HG03097 (cell line): ENCODE measurements at regions not wholly inside any gene's neighbourhood (a gene's known extent, or its start where the extent isn't known, plus 50 kb on each side); places are given as distances from the start of the nearest gene placed in this dataset.
"Not testable (repeated sequence)": the region's sequence is repeated elsewhere in the genome, so short reads cannot be mapped to it uniquely, and the experiment has no call there.

Source experiments
- ATAC-seq: cut with Tn5 transposase; IDR thresholded peaks from one replicate; pipeline ENCODE4 v1.9.1; 2021; ENCODE audit not compliant: unreplicated experiment, low FRiP score

DNA sequence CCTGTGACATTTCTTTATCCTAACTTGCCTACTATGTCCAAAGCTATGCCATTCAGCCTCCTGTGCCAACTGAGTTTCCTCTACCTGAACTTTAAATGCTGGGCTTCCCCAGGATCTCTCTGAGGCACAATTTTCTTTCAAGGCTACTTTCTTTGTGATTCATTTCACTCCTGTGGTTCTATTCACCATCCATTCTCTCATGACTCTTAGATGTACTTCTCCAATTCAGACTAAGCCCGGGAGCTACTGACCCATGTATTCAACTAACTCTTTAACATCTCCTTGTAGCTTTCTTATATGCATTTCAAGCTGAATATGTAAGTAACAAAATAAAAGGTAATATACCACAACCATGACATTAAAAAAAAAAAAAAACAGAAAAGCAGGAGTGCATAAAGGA, 738.9 kb upstream of the USP15 start:
- no peak for ATAC-seq

DNA sequence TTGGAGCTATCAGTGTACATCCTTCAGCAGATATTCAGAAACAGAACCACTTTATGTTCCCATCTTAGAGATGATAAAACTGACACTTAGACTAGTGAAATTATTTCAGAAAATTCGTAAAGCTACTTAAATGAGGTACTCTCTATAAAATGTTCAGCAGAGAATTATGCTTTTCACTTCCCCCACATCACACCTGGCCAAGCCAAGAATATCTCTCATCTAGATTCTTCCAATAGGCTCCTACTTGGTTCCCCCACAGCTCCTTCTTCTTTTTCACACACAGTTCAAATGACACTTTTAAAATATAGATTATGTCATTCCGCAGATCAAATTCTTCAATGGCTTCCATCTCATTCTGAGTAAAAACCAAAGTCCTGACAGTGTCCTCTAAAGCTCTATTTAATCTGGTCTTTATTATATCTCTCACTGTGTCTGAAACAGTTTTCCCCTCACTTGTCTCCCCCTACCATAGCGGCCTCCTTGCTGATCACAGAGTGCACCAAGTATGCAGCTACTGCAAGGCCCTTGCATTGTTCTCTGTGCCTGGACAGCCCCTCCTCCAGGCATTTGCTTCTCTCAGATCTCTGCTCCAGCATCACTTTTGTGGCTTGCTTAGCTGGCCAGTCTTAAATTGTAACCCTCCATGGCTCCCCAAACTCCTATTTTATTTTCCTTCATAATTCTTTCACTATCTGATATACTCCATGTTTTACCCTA, 736.8 kb upstream of the USP15 start:
- ATAC-seq, result no peak

DNA sequence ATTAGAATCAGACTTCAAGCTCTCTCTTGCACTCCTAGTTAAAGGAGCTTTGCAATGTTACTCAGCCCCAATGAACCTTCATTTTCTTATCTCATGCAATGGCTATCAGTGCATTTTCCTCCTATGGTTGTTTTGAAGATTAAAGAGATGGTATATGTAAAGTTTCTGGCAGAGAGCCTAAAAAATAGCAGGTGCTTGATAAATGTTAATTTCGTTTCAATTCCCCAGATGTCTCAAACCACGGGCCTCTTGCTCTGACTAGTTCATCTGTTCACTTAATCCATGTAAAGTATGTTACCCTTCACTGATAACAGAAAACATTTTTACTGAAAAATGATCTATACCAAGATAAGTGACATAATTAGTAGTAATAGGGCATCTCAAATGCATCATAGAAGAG, 735.4 kb upstream of the USP15 start:
- ATAC-seq, result no peak

DNA sequence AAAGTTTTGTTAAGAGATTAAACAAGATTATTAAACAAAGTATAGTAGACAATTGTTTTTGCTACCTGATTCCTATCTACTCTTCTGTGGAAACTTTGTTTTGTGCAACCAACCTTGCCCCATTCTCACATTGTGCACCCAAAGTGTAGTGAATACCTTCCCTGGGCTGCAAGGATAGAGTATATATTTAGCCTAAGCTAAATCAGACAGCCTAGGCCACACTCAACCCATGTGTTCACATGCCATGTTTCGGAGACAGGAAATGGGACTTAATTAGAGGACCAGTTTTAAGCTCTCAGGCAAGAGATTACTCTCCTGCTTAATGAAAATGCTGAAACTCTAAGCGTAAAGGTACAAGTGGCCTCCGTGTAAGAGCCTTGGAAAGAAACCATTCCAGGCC, 734.9 kb upstream of the USP15 start:
- no peak for ATAC-seq

DNA sequence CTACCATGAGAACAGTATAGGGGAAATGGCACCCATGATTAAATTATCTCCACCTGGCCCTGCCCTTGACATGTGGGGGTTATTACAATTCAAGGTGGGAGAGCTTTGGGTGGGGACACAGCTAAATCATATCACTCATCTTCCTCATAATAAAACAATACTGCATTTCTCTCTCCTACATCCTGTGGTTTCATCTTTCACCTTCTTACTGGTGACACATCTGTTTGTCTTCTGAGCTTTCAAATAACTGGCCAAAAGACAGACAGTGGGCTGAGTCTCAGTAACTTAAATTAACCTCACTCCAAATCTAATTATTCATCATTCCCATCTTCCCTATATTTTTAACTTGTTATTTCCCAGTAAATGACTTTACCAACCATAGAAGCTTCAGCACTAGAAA, 729.7 kb upstream of the USP15 start:
- ATAC-seq, result no peak

GRCh38 chr12:61531195-61531594, 729.0 kb upstream of the USP15 start:
- no peak for ATAC-seq

DNA sequence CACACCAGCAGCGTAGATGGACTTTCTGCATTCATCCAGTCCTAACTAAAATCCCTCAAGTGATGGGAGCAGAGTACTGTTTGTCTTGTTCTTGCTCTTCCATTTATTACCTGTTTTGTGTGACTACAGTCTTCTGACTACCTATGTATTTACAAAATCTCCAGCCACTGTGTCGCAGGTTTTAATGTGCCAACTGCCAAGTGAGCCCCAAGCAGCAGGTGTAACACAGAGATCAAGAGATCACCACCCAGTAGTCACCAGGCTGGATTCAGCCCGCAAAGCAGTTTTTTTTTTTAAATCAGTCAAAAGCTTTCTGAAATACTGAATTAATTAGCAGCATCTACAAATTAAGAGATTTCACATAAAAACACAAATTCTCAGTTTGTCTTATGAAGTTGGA, 724.1 kb upstream of the USP15 start:
- ATAC-seq, result no peak

DNA sequence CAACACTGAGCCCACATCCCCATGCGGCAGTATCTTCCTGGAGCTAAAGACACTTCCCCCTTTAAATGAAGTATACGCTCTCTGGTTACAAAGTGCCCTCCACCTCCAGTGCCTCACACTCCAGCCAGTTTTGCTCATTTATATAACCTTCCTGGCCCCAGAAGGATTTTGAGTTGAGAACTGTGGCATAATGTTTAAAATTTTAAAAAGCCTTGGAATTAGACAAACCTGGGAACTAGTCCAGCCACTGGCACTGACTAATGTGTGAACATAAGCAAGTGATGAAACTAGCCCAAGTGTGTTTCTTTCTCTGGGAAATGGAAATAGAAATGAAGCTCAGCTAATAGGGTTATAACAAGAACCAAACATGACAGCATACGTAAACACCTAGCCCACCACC, 723.7 kb upstream of the USP15 start:
- ATAC-seq, result no peak

GRCh38 chr12:61538951-61539350, 721.3 kb upstream of the USP15 start:
- ATAC-seq, result no peak

GRCh38 chr12:61542551-61542950, 717.7 kb upstream of the USP15 start:
- ATAC-seq, result no peak

GRCh38 chr12:61546296-61546695, 713.9 kb upstream of the USP15 start:
- ATAC-seq, result no peak

- ATAC-seq, result no peak
These were observed 707.1 kb upstream of the USP15 start for GRCh38 chr12:61553091-61553490.

DNA sequence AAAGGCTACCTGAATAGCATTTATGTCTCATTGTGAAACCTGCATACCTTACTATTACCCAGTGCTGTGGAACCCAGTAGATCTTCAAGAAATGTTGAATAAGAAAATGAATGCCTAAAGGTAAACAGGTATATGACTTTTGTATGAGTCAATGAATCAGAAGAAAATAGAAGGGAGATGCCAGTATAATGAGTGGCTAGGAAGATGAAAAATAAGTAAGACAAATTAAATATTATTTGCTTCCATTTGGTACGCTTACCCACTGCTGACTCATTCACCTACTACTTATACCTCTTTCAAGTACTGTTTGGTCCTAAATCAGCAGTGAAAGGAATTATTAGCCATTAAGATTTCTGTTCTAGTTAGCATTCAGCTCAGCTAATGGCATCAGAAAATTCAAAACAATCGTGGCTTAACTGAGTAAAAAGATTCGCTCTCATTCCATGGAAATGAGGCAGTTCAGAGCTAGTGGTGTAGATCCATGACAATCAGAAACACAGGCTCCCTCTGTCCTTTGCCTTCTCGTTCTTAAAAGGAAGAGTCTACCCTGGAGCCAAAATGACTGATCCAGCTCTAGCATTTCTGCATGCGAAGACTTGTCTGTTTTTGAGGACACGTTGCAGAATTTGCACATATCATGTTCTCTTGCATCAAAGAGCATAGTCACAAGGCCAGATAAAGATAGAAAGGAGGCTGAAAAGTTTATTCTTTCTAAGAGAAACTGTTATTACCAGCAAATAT, 705.8 kb upstream of the USP15 start:
- ATAC-seq, result no peak

GRCh38 chr12:61563665-61564450, 696.3 kb upstream of the USP15 start:
- ATAC-seq, result no peak

DNA sequence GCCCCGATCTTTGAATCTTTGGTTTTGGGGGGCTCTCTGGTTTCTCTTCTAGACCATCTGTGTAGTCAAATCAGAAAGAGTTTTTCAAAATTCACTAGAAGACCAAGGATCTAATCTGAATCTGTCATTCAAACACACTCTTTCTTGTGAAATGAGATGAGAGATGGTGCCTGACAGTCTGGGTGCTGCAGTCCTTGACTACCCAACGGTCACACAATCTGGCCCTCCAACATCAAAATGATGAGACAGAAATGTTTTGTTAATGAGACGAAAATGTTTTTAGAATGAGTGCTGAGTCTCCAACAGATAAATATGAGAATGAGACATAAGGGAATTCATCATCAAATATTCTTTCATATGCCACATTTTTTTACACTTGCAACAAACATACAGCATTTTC, 695.7 kb upstream of the USP15 start:
- ATAC-seq, result no peak

GRCh38 chr12:61566183-61566582, 694.0 kb upstream of the USP15 start:
- no peak for ATAC-seq

DNA sequence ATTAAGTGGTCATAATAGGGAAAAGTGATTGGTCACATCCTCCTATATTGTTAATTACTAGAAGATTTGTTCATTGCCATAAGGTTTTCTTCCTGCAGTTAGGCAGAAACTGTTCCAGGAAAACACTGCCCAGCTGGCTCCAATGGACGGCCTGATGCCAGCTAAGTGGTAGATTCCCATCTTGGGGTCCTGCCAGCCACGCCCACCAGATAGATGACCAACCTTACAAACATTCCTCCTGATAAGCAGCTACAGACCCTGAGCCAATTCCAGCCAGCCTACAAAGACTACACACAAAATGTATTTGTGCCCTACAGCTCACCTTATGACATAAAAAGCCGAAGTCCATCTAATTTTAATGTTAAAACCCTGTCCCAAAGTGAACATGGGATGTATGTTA, 685.9 kb upstream of the USP15 start:
- no peak for ATAC-seq

DNA sequence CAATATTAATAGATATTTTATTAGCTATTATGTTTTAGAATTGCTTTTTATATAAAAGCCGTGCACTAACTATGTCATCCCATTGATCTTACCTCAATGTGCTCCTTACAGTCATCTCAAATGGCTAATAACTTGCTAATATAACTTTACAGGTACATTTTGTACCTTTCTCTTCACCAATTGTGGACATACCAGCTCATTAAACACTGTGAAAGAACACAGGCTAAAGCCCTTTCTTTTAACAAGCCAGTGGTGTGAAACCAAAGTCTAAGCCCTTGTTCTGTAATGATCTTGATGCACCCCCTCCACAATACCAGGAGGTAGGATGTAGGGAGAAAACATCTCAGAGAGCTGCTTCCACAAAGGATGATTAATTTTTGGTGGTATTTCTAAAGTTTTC, 675.3 kb upstream of the USP15 start:
- no peak for ATAC-seq

DNA sequence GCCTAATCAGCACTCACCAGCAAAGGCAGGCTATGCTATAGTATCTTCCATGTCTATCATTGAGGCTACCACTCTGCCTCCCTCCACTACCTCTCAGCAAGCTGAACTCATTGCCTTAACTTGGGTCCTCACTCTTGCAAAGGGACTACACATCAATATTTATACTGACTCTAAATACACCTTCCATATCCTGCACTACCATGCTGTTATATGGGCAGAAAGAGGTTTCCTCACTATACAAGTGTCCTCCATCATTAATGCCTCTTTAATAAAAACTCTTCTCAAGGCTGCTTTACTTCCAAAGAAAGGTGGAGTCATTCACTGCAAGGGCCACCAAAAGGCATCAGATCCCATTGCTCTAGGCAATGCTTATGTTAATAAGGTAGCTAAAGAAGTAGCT, 669.3 kb upstream of the USP15 start:
- not testable (repeated sequence) for ATAC-seq

- ATAC-seq, result no peak
These were observed 650.1 kb upstream of the USP15 start for GRCh38 chr12:61610143-61610542.

- no peak for ATAC-seq
These were observed 630.5 kb upstream of the USP15 start for GRCh38 chr12:61629702-61630101.

DNA sequence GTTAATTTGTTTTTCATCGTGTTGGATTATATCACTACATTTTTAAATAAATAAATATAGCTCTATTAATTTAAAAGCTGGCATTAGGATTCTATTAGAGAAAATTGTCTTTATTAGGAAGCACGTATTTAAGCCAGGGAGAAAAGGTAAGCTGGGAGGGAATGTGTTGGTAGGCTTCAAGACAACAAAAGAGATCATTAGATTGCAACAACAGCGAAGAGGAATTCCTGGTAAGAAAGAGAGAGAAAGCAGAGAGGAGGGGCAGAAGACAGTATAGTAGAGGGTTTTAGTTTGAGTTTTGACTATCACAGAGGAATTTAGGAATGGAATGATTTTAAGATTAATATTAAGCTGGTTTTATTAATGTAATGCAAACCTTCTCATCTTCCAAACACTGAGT, 613.6 kb upstream of the USP15 start:
- ATAC-seq, result no peak
